Mesendoderm (in vitro differentiated cells): ENCODE measurements at regions not wholly inside any gene's neighbourhood (a gene's known extent, or its start where the extent isn't known, plus 50 kb on each side); places are given as distances from the start of the nearest gene placed in this dataset.

Experiments used
- DNase-seq: peaks from one replicate; pipeline ENCODE4 v3.0.0; 2013
- H2AK5ac ChIP-seq: 2 replicates; pipeline ENCODE4 v1.6.1; 2013; ENCODE audit warnings: low read length, inconsistent platforms
- H2BK120ac ChIP-seq: 2 replicates; pipeline ENCODE4 v1.6.1; 2013; ENCODE audit warnings: low read depth, mild to moderate bottlenecking, low read length, moderate library complexity, mixed read lengths
- H2BK15ac ChIP-seq: replicated peaks from 2 replicates; pipeline ENCODE4 v1.6.1; 2013; ENCODE audit warnings: low read depth, mild to moderate bottlenecking, moderate library complexity
- H2BK5ac ChIP-seq: 2 replicates; pipeline ENCODE4 v1.6.1; 2013; ENCODE audit warnings: low read length, inconsistent platforms
- H3K18ac ChIP-seq: 2 replicates; pipeline ENCODE4 v1.6.1; 2013; ENCODE audit warnings: mild to moderate bottlenecking, low read length, mixed read lengths
- H3K23ac ChIP-seq: one replicate; pipeline ENCODE4 v1.6.1; 2013; ENCODE audit warnings: low read length
- H3K27ac ChIP-seq: 2 replicates; pipeline ENCODE4 v1.5.1; 2013; ENCODE audit warnings: low read depth, mild to moderate bottlenecking, inconsistent platforms, low read length, moderate library complexity
- H3K27me3 ChIP-seq: 2 replicates; pipeline ENCODE4 v1.6.1; 2013; ENCODE audit warnings: low read length, control low read depth, mild to moderate bottlenecking, inconsistent platforms; ENCODE audit not compliant: insufficient read depth, poor library complexity
- H3K36me3 ChIP-seq: 2 replicates; pipeline ENCODE4 v1.6.1; 2013; ENCODE audit warnings: low read length, inconsistent platforms; ENCODE audit not compliant: control insufficient read depth, insufficient read depth
- H3K4ac ChIP-seq: one replicate; pipeline ENCODE4 v1.6.1; 2013; ENCODE audit warnings: low read depth, mild to moderate bottlenecking, low read length, moderate library complexity
- H3K4me1 ChIP-seq: 2 replicates; pipeline ENCODE4 v1.6.1; 2013; ENCODE audit warnings: low read depth, low read length, inconsistent platforms; ENCODE audit not compliant: control insufficient read depth
- H3K4me2 ChIP-seq: 2 replicates; pipeline ENCODE4 v1.6.1; 2013; ENCODE audit warnings: low read length
- H3K4me3 ChIP-seq: 2 replicates; pipeline ENCODE4 v1.5.1; 2013; ENCODE audit warnings: mild to moderate bottlenecking, low read length
- H3K56ac ChIP-seq: one replicate; pipeline ENCODE4 v1.6.1; 2013; ENCODE audit warnings: low read length
- H3K79me1 ChIP-seq: 2 replicates; pipeline ENCODE4 v1.6.1; 2013; ENCODE audit warnings: low read length, inconsistent platforms
- H3K79me2 ChIP-seq: 2 replicates; pipeline ENCODE4 v1.6.1; 2013; ENCODE audit warnings: mild to moderate bottlenecking, low read length; ENCODE audit not compliant: control insufficient read depth, insufficient read depth
- H3K9ac ChIP-seq: 2 replicates; pipeline ENCODE4 v1.6.1; 2013; ENCODE audit warnings: low read length, inconsistent platforms
- H4K5ac ChIP-seq: one replicate; pipeline ENCODE4 v1.6.1; 2013; ENCODE audit warnings: low read length
- H4K8ac ChIP-seq: one replicate; pipeline ENCODE4 v1.6.1; 2013; ENCODE audit warnings: low read depth, mild to moderate bottlenecking, control low read depth, low read length, moderate library complexity
- WGBS: extraction: QIAGEN DNeasy Blood & Tissue Kit; methylation state at CpG from one replicate; pipeline ENCODE4 v1.1.7; 2013; ENCODE audit warnings: low lambda C conversion rate, missing lambda C conversion rate; ENCODE audit not compliant: insufficient coverage; ENCODE audit errors: extremely low coverage; 5-methylcytosine and 5-hydroxymethylcytosine counted together

- Histone ChIP-seq H3K79me2 (no peaks in the 10 kb centered on the region), H3K4ac (no peak overlapping the region), H3K4me1 (no peaks in the 10 kb centered on the region), H2BK5ac (no peak overlapping the region), H3K56ac (no peak overlapping the region), H3K23ac (no peak overlapping the region), H2AK5ac (no peak overlapping the region), H3K9ac (no peak overlapping the region), H3K27ac (no peak overlapping the region), H3K18ac (no peak overlapping the region), H2BK15ac (no peak overlapping the region), H3K36me3 (no peaks in the 10 kb centered on the region), H3K4me2 (no peak overlapping the region), H2BK120ac (no peak overlapping the region), H3K27me3 (no peaks in the 10 kb centered on the region), H3K79me1 (no peaks in the 10 kb centered on the region), H4K8ac (no peak overlapping the region), H3K4me3 (no peak overlapping the region), H4K5ac (no peak overlapping the region)
- no CpG with 5 or more reads among the region's 5 CpGs for WGBS
- no peak for DNase-seq
These were observed 978.6 kb downstream of the NLGN4X start for GRCh38 chrX:5250106-5250505.

- no peak overlapping the region for H3K18ac ChIP-seq
- no peak overlapping the region for H3K4me2 ChIP-seq
- H3K27ac ChIP-seq, result no peak overlapping the region
- no peaks in the 10 kb centered on the region for H3K27me3 ChIP-seq
- H3K56ac ChIP-seq, result no peak overlapping the region
- H3K4ac ChIP-seq, result no peak overlapping the region
- no peak overlapping the region for H3K9ac ChIP-seq
- H2BK15ac ChIP-seq, result no peak overlapping the region
- no peak overlapping the region for H4K5ac ChIP-seq
- no peak overlapping the region for H3K23ac ChIP-seq
- no peak overlapping the region for H2BK120ac ChIP-seq
- H3K4me1 ChIP-seq, result no peaks in the 10 kb centered on the region
- H3K79me2 ChIP-seq, result no peaks in the 10 kb centered on the region
- no peaks in the 10 kb centered on the region for H3K79me1 ChIP-seq
- no peaks in the 10 kb centered on the region for H3K36me3 ChIP-seq
- no peak overlapping the region for H2AK5ac ChIP-seq
- peak; percentile 65 for DNase-seq
- no CpG with 5 or more reads among the region's 7 CpGs for WGBS
- H4K8ac ChIP-seq, result no peak overlapping the region
- H3K4me3 ChIP-seq, result no peak overlapping the region
- peak overlapping the region; percentile 70 for H2BK5ac ChIP-seq
These were observed 986.4 kb downstream of the NLGN4X start for GRCh38 chrX:5242091-5242790.

GRCh38 chrX:5236749-5237148 is 991.9 kb downstream of the NLGN4X start:
- H3K27me3 ChIP-seq, result no peaks in the 10 kb centered on the region
- H3K36me3 ChIP-seq, result no peaks in the 10 kb centered on the region
- H3K79me1 ChIP-seq, result no peaks in the 10 kb centered on the region
- no peak overlapping the region for H3K4me2 ChIP-seq
- no peak overlapping the region for H2BK15ac ChIP-seq
- no peak overlapping the region for H3K9ac ChIP-seq
- no peak overlapping the region for H3K23ac ChIP-seq
- no peak for DNase-seq
- no peak overlapping the region for H2BK5ac ChIP-seq
- H4K8ac ChIP-seq, result no peak overlapping the region
- H3K56ac ChIP-seq, result no peak overlapping the region
- no peaks in the 10 kb centered on the region for H3K4me1 ChIP-seq
- H3K18ac ChIP-seq, result no peak overlapping the region
- WGBS, result no CpG with 5 or more reads among the region's 4 CpGs
- no peak overlapping the region for H2BK120ac ChIP-seq
- no peak overlapping the region for H3K27ac ChIP-seq
- no peak overlapping the region for H2AK5ac ChIP-seq
- H4K5ac ChIP-seq, result no peak overlapping the region
- no peak overlapping the region for H3K4me3 ChIP-seq
- no peaks in the 10 kb centered on the region for H3K79me2 ChIP-seq
- no peak overlapping the region for H3K4ac ChIP-seq

- H3K27me3 ChIP-seq, result no peaks in the 10 kb centered on the region
- peak; percentile 63 for DNase-seq
These were observed 992.6 kb downstream of the NLGN4X start for GRCh38 chrX:5236096-5236495.

GRCh38 chrX:5233830-5234229 is 994.8 kb downstream of the NLGN4X start:
- no CpG with 5 or more reads among the region's 3 CpGs for WGBS
- Histone ChIP-seq H3K4me2 (no peak overlapping the region), H3K27me3 (no peaks in the 10 kb centered on the region), H3K18ac (no peak overlapping the region), H3K36me3 (no peaks in the 10 kb centered on the region), H3K27ac (no peak overlapping the region), H2BK120ac (no peak overlapping the region), H3K4me1 (no peaks in the 10 kb centered on the region), H3K23ac (no peak overlapping the region), H2BK15ac (no peak overlapping the region), H4K8ac (no peak overlapping the region), H2BK5ac (no peak overlapping the region), H3K56ac (no peak overlapping the region), H3K79me2 (no peaks in the 10 kb centered on the region), H3K79me1 (no peaks in the 10 kb centered on the region), H3K4me3 (no peak overlapping the region), H2AK5ac (no peak overlapping the region), H3K9ac (no peak overlapping the region), H3K4ac (no peak overlapping the region), H4K5ac (no peak overlapping the region)
- no peak for DNase-seq

More at GRCh38 chrX:5236096-5236495, 992.6 kb downstream of the NLGN4X start:
- Histone ChIP-seq H3K79me2 (no peaks in the 10 kb centered on the region), H3K36me3 (no peaks in the 10 kb centered on the region), H3K4ac (no peak overlapping the region), H3K18ac (no peak overlapping the region), H3K9ac (no peak overlapping the region), H3K4me1 (no peaks in the 10 kb centered on the region), H2AK5ac (no peak overlapping the region), H3K56ac (no peak overlapping the region), H2BK120ac (no peak overlapping the region), H4K5ac (no peak overlapping the region), H3K23ac (no peak overlapping the region), H3K27ac (no peak overlapping the region), H2BK15ac (no peak overlapping the region), H3K4me3 (no peak overlapping the region), H3K4me2 (no peak overlapping the region), H4K8ac (no peak overlapping the region), H3K79me1 (no peaks in the 10 kb centered on the region), H2BK5ac (no peak overlapping the region)
- WGBS, result no CpG with 5 or more reads among the region's 8 CpGs

- Histone ChIP-seq H3K56ac (no peak overlapping the region), H3K4me2 (no peak overlapping the region)
These were observed 1008.2 kb downstream of the NLGN4X start for GRCh38 chrX:5220421-5220820.

More at GRCh38 chrX:5220421-5220820, 1008.2 kb downstream of the NLGN4X start:
- no peaks in the 10 kb centered on the region for H3K36me3 ChIP-seq
- no peak overlapping the region for H2BK120ac ChIP-seq
- H3K79me1 ChIP-seq, result no peaks in the 10 kb centered on the region
- H3K4ac ChIP-seq, result no peak overlapping the region
- no peaks in the 10 kb centered on the region for H3K79me2 ChIP-seq
- no peak overlapping the region for H3K9ac ChIP-seq
- peak; percentile 12 for DNase-seq
- no peaks in the 10 kb centered on the region for H3K4me1 ChIP-seq
- H4K8ac ChIP-seq, result no peak overlapping the region
- no peaks in the 10 kb centered on the region for H3K27me3 ChIP-seq
- H3K23ac ChIP-seq, result no peak overlapping the region
- H2AK5ac ChIP-seq, result no peak overlapping the region
- H4K5ac ChIP-seq, result no peak overlapping the region
- H2BK15ac ChIP-seq, result no peak overlapping the region
- no peak overlapping the region for H3K4me3 ChIP-seq
- no peak overlapping the region for H2BK5ac ChIP-seq
- H3K27ac ChIP-seq, result no peak overlapping the region
- H3K18ac ChIP-seq, result no peak overlapping the region
